ENCODE measurements at regions not wholly inside any gene's neighbourhood (a gene's known extent, or its start where the extent isn't known, plus 50 kb on each side); places are given as distances from the start of the nearest gene placed in this dataset.

- ChIA-PET POLR2A (ENCODE audit: low non-redundant PET) (no interaction called here), CTCF (no interaction called here)
- DNase-seq (ENCODE audit: low spot score): no peak
- no peak overlapping the region for H3K27ac ChIP-seq
- no peak for TF ChIP-seq CTCF (conservative IDR thresholded peaks at IDR 0.05; ENCODE audit: low read depth)
Measured at GRCh38 chr17:56083475-56083874, 69.8 kb upstream of the ANKFN1 start.

- TF ChIP-seq CTCF (conservative IDR thresholded peaks at IDR 0.05; ENCODE audit: low read depth): no peak
- no peak overlapping the region for H3K27ac ChIP-seq
- POLR2A ChIA-PET (ENCODE audit: low non-redundant PET): no interaction called here
- CTCF ChIA-PET: no interaction called here
- DNase-seq (ENCODE audit: low spot score): no peak
Measured at GRCh38 chr17:56085576-56086267, 67.6 kb upstream of the ANKFN1 start.

- H3K27ac ChIP-seq: no peak overlapping the region
- POLR2A ChIA-PET (ENCODE audit: low non-redundant PET): no interaction called here
- no peak for TF ChIP-seq CTCF (conservative IDR thresholded peaks at IDR 0.05; ENCODE audit: low read depth)
- no peak for DNase-seq (ENCODE audit: low spot score)
- CTCF ChIA-PET: no interaction called here
Measured at GRCh38 chr17:56087199-56087598, 66.1 kb upstream of the ANKFN1 start.

- DNase-seq (ENCODE audit: low spot score): no peak
- no peak overlapping the region for H3K27ac ChIP-seq
- ChIA-PET CTCF (no interaction called here), POLR2A (ENCODE audit: low non-redundant PET) (no interaction called here)
- TF ChIP-seq CTCF (conservative IDR thresholded peaks at IDR 0.05; ENCODE audit: low read depth): no peak
Measured at GRCh38 chr17:56096026-56096810, 57.1 kb upstream of the ANKFN1 start.

GRCh38 chr17:56098746-56099145 lies 54.5 kb upstream of the ANKFN1 start:
- H3K27ac ChIP-seq: no peak overlapping the region
- TF ChIP-seq CTCF (conservative IDR thresholded peaks at IDR 0.05; ENCODE audit: low read depth): no peak
- no peak for DNase-seq (ENCODE audit: low spot score)
- POLR2A ChIA-PET (ENCODE audit: low non-redundant PET): no interaction called here
- CTCF ChIA-PET: no interaction called here

- no peak for TF ChIP-seq CTCF (conservative IDR thresholded peaks at IDR 0.05; ENCODE audit: low read depth)
- no peak for DNase-seq (ENCODE audit: low spot score)
- CTCF ChIA-PET: no interaction called here
- no peak overlapping the region for H3K27ac ChIP-seq
- POLR2A ChIA-PET (ENCODE audit: low non-redundant PET): no interaction called here
Measured at GRCh38 chr17:56099649-56100048, 53.6 kb upstream of the ANKFN1 start.
